Kidney epithelial cell (primary cell): ENCODE measurements at regions not wholly inside any gene's neighbourhood (a gene's known extent, or its start where the extent isn't known, plus 50 kb on each side); places are given as distances from the start of the nearest gene placed in this dataset.

ENCODE experiments used
- DNase-seq: peaks from one replicate; pipeline ENCODE4 v3.0.0-alpha.2; 2010; ENCODE audit warnings: low read depth
- H3K27me3 ChIP-seq: 2 replicates; pipeline ENCODE4 v1.6.0; 2011; ENCODE audit warnings: low read length; ENCODE audit not compliant: control insufficient read depth, insufficient read depth
- H3K36me3 ChIP-seq: 2 replicates; pipeline ENCODE4 v1.5.1; 2011; ENCODE audit warnings: low read length; ENCODE audit not compliant: control insufficient read depth, insufficient read depth
- H3K4me3 ChIP-seq: 2 replicates; pipeline ENCODE4 v1.5.1; 2011; ENCODE audit warnings: low read depth, mild to moderate bottlenecking, control low read depth, low read length
- TF ChIP-seq, protein P1 (sequence below): IDR thresholded peaks from 2 replicates; pipeline ENCODE4 v1.5.1; 2011; ENCODE audit warnings: mild to moderate bottlenecking, moderate library complexity, low read length, control low read depth, inconsistent platforms; ENCODE audit not compliant: insufficient read depth, poor library complexity, severe bottlenecking

DNA sequence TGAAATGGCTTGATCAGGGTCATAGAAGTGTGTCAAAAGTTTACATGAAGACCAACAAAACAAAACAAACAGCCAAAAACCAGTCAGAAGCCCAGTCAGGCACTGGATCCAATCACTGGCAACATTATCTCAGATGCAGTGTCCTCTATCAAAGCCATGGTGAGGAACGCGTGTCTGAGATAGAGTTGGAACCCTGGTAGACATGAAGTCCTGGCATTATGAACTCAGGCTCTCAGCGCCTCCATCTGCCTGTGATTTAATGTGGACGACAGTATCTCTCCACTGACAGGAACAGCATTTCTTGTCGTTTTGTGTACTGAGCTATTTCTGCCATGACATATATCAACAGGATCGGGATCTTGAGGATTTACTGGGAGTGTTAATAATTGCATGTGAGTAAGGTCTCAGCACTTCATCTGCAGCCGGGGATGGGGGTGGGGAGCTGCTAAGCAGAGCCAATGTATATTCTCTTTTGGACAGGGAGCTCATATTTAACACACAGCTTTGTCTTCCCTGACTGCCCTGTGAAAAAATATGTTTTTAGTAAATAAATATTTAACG is 1120.0 kb downstream of the IGSF11 start:
- TF ChIP-seq, protein P1, sequence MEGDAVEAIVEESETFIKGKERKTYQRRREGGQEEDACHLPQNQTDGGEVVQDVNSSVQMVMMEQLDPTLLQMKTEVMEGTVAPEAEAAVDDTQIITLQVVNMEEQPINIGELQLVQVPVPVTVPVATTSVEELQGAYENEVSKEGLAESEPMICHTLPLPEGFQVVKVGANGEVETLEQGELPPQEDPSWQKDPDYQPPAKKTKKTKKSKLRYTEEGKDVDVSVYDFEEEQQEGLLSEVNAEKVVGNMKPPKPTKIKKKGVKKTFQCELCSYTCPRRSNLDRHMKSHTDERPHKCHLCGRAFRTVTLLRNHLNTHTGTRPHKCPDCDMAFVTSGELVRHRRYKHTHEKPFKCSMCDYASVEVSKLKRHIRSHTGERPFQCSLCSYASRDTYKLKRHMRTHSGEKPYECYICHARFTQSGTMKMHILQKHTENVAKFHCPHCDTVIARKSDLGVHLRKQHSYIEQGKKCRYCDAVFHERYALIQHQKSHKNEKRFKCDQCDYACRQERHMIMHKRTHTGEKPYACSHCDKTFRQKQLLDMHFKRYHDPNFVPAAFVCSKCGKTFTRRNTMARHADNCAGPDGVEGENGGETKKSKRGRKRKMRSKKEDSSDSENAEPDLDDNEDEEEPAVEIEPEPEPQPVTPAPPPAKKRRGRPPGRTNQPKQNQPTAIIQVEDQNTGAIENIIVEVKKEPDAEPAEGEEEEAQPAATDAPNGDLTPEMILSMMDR = no peak

DNA sequence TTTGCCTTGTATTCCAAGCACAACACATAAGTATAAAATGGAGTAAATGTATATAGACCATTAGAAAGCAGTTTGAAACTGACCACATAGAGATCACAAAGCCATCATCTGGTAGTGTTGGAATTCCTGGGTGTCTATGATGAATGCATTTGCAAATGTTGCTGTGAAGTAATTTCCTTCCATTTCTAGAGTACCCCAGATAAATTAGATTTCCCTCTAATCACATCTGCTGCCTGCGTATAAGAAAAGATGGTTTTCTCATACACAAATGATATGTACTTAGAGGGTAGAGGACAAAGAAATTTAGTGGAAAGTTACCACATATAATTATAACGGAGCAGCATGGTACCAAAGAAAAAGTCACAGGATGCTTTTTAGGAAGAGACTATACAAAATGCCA is 1117.8 kb downstream of the IGSF11 start:
- H3K36me3 ChIP-seq = no peaks in the 10 kb centered on the region
- DNase-seq = no peak
- H3K27me3 ChIP-seq = no peaks in the 10 kb centered on the region
- H3K4me3 ChIP-seq = no peak overlapping the region
- TF ChIP-seq, protein P1 = no peak

More for the DNA sequence above, 1120.0 kb downstream of the IGSF11 start:
- Histone ChIP-seq H3K36me3 (no peaks in the 10 kb centered on the region), H3K4me3 (no peak overlapping the region), H3K27me3 (no peaks in the 10 kb centered on the region)
- no peak for DNase-seq

DNA sequence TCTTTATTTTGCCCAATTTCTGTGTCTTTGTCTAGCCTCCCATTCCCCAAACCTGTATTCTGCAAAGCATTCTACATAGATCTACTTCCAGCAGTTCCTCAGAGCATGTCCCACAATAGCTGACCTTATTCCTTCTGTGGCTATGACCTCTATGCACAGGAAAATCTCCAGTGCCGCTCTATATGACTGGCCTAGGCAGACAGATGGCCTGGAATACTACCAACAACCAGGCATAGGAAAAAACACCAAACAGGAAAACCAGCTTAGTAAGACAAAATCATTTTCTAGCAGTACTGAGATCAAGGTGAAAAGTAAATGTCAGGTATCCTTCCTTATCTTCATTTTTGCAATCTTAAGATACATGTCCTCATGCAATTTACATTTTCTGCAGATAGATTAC is 1115.0 kb downstream of the IGSF11 start:
- no peak overlapping the region for H3K4me3 ChIP-seq
- H3K36me3 ChIP-seq = no peaks in the 10 kb centered on the region
- TF ChIP-seq, protein P1 = no peak
- no peak for DNase-seq
- H3K27me3 ChIP-seq = no peaks in the 10 kb centered on the region

DNA sequence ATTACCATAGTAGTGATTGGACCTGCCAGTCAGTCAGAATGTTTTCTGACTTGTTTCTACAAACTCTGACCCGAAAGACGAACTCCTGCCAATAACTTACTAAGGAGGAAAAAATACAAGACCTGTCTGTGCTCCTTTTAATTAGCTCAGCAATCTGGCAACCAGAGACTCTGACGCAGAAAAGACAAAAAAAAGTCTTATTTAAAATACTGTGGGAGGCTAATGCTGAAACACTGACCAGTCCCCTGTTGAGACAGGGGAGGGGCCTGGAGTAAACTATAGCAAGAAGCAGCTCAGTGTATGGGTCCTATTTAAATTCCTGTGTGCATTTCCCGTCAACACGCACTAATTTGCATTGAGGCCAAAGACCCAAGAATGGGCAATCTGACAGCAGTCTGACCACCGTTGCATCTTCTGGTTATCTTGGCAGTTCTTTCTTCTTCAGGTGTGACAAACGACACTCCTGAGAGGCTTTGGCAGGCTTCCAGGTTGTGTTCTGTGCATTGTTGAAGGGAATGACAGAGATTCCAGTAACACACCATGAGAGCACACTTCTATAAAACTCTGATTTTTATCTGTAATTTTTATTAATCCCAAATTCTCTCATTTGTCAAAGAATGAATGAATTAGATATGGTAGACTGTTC is 1114.3 kb downstream of the IGSF11 start:
- Histone ChIP-seq H3K27me3 (no peaks in the 10 kb centered on the region), H3K36me3 (no peaks in the 10 kb centered on the region), H3K4me3 (no peak overlapping the region)
- TF ChIP-seq, protein P1 = no peak
- DNase-seq = no peak

DNA sequence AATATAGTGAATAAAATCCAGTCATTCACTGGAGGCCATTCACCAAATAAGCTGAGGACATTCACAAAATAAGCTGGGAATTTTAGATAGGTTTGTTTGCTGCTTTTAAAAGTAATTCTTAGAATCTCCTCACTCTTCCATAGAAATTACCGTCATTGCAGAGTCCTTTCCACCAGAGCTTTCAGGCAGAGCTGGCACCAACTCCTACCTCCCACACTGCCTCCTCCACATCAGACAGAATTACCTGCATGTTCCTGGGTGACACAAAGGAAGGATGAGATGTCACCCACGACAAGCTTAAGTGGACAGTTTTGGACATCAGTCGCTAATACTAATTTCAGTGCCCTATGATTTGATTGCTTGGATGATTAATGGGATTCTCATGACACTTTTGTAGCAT is 1113.2 kb downstream of the IGSF11 start:
- TF ChIP-seq, protein P1 = no peak
- Histone ChIP-seq H3K4me3 (no peak overlapping the region), H3K36me3 (no peaks in the 10 kb centered on the region), H3K27me3 (no peaks in the 10 kb centered on the region)
- no peak for DNase-seq

DNA sequence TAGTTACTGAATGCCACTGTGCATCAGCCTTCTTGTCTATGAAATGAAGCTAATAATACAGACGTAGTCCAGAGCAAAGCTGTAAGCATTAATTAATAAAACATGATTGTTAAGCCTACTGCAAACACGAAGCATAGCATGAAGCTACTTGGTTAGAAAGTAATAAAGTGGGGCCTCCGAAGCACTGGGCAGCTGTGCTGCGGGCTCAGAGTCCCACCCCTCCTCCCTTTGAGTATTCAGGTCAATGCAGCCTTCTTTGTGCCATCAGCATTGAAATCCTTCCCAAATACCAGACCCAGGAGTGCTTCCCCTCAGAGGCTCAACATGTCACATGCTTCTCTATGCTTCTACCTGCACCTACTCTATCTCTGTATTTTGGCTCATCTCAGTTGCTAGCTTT is 1112.6 kb downstream of the IGSF11 start:
- no peak overlapping the region for H3K4me3 ChIP-seq
- TF ChIP-seq, protein P1 = no peak
- no peaks in the 10 kb centered on the region for H3K36me3 ChIP-seq
- no peak for DNase-seq
- H3K27me3 ChIP-seq = no peaks in the 10 kb centered on the region
